GM13976 (cell line): ENCODE measurements at regions not wholly inside any gene's neighbourhood (a gene's known extent, or its start where the extent isn't known, plus 50 kb on each side); places are given as distances from the start of the nearest gene placed in this dataset.

Experiments
- DNase-seq: peaks from one replicate; pipeline ENCODE4 v3.0.0; 2012; ENCODE audit warnings: low spot score
- CTCF ChIP-seq: IDR thresholded peaks from 2 replicates; pipeline ENCODE4 v1.5.1; 2012; ENCODE audit warnings: borderline replicate concordance, mild to moderate bottlenecking; ENCODE audit not compliant: insufficient read depth; ENCODE audit errors: extremely low read depth, missing control alignments, control extremely low read depth
- in situ Hi-C: fragments of 300-500 bp; cut with MboI; formaldehyde crosslinking; loops from one replicate; pipeline ENCODE4 v1.12.0; 2022; ENCODE audit warnings: low sequenced_read_pairs, mixed read lengths, inconsistent platforms; ENCODE audit not compliant: unreplicated experiment

GRCh38 chr6:12364621-12365020, 74.5 kb downstream of the EDN1 start:
- TF ChIP-seq CTCF = no peak
- no peak for DNase-seq
- in situ Hi-C loops = no loop called here

- in situ Hi-C loops = no loop called here
- DNase-seq = no peak
- TF ChIP-seq CTCF = no peak
Measured at GRCh38 chr6:12366731-12367130, 76.6 kb downstream of the EDN1 start.

GRCh38 chr6:12367412-12367811, 77.3 kb downstream of the EDN1 start:
- DNase-seq = no peak
- in situ Hi-C loops = no loop called here
- TF ChIP-seq CTCF = no peak

- in situ Hi-C loops = no loop called here
- DNase-seq = no peak
Measured at GRCh38 chr6:12369355-12369754, 79.2 kb downstream of the EDN1 start.

GRCh38 chr6:12369781-12370262, 79.7 kb downstream of the EDN1 start:
- no peak for DNase-seq
- in situ Hi-C loops = no loop called here
- no peak for TF ChIP-seq CTCF

More at GRCh38 chr6:12369355-12369754, 79.2 kb downstream of the EDN1 start:
- no peak for TF ChIP-seq CTCF

- in situ Hi-C loops = no loop called here
- DNase-seq = no peak
- TF ChIP-seq CTCF = no peak
Measured at GRCh38 chr6:12371151-12371550, 81.0 kb downstream of the EDN1 start.

- no peak for TF ChIP-seq CTCF
- DNase-seq = no peak
- in situ Hi-C loops = no loop called here
Measured at GRCh38 chr6:12371641-12372146, 81.5 kb downstream of the EDN1 start.
